ENCODE measurements at regions not wholly inside any gene's neighbourhood (a gene's known extent, or its start where the extent isn't known, plus 50 kb on each side); places are given as distances from the start of the nearest gene placed in this dataset.

- Histone ChIP-seq H3K27me3 (no peaks in the 10 kb centered on the region), H3K4me1 (no peaks in the 10 kb centered on the region), H3K9me3 (no peaks in the 10 kb centered on the region), H3K36me3 (no peaks in the 10 kb centered on the region), H3K4me3 (no peak overlapping the region), H3K27ac (no peak overlapping the region)
- intact Hi-C loops (cut with DNase I) = no loop called here
- ATAC-seq = no peak
- 49% methylated on average over 2 of the region's 3 CpGs for WGBS (ENCODE audit: insufficient coverage, low coverage, low lambda C conversion rate, missing lambda C conversion rate)
- no peak for DNase-seq
- TF ChIP-seq CTCF (IDR thresholded peaks at IDR 0.05) (no peak), POLR2A (IDR thresholded peaks at IDR 0.05) (no peak)
Observed at GRCh38 chr2:215870088-215870490, 143.3 kb downstream of the MREG start.

- H3K4me3 ChIP-seq = no peak overlapping the region
- no peak for TF ChIP-seq CTCF (IDR thresholded peaks at IDR 0.05)
- TF ChIP-seq POLR2A (IDR thresholded peaks at IDR 0.05) = no peak
- no peaks in the 10 kb centered on the region for H3K9me3 ChIP-seq
- no peaks in the 10 kb centered on the region for H3K4me1 ChIP-seq
- no peak for ATAC-seq
- H3K27me3 ChIP-seq = no peaks in the 10 kb centered on the region
- no peak overlapping the region for H3K27ac ChIP-seq
- 73% methylated on average over 4 of the region's 4 CpGs for WGBS (ENCODE audit: insufficient coverage, low coverage, low lambda C conversion rate, missing lambda C conversion rate)
- intact Hi-C loops (cut with DNase I) = no loop called here
- no peaks in the 10 kb centered on the region for H3K36me3 ChIP-seq
- DNase-seq = no peak
Observed at GRCh38 chr2:215868846-215869543, 144.4 kb downstream of the MREG start.

GRCh38 chr2:215866606-215867005 is 146.7 kb downstream of the MREG start:
- Histone ChIP-seq H3K27me3 (no peaks in the 10 kb centered on the region), H3K36me3 (no peaks in the 10 kb centered on the region), H3K9me3 (no peaks in the 10 kb centered on the region), H3K4me1 (no peaks in the 10 kb centered on the region), H3K27ac (no peak overlapping the region), H3K4me3 (no peak overlapping the region)
- ATAC-seq = no peak
- no peak for DNase-seq
- TF ChIP-seq POLR2A (IDR thresholded peaks at IDR 0.05) = no peak
- no peak for TF ChIP-seq CTCF (IDR thresholded peaks at IDR 0.05)
- WGBS (ENCODE audit: insufficient coverage, low coverage, low lambda C conversion rate, missing lambda C conversion rate) = 57% methylated on average over 2 of the region's 2 CpGs
- intact Hi-C loops (cut with DNase I) = no loop called here

- Histone ChIP-seq H3K36me3 (no peaks in the 10 kb centered on the region), H3K9me3 (no peaks in the 10 kb centered on the region), H3K27me3 (no peaks in the 10 kb centered on the region), H3K27ac (no peak overlapping the region), H3K4me1 (no peaks in the 10 kb centered on the region), H3K4me3 (no peak overlapping the region)
- WGBS (ENCODE audit: insufficient coverage, low coverage, low lambda C conversion rate, missing lambda C conversion rate) = 47% methylated on average over 2 of the region's 2 CpGs
- intact Hi-C loops (cut with DNase I) = no loop called here
- TF ChIP-seq POLR2A (IDR thresholded peaks at IDR 0.05) = no peak
- TF ChIP-seq CTCF (IDR thresholded peaks at IDR 0.05) = no peak
- ATAC-seq (no peak), DNase-seq (no peak)
Observed at GRCh38 chr2:215863687-215864086, 149.7 kb downstream of the MREG start.

Measured in right lobe of liver (tissue), 6 donors.